Mesendoderm (in vitro differentiated cells): ENCODE measurements at regions not wholly inside any gene's neighbourhood (a gene's known extent, or its start where the extent isn't known, plus 50 kb on each side); places are given as distances from the start of the nearest gene placed in this dataset.

ENCODE experiments used
- DNase-seq: peaks from one replicate; pipeline ENCODE4 v3.0.0; 2013
- H2AK5ac ChIP-seq: 2 replicates; pipeline ENCODE4 v1.6.1; 2013; ENCODE audit warnings: low read length, inconsistent platforms
- H2BK120ac ChIP-seq: 2 replicates; pipeline ENCODE4 v1.6.1; 2013; ENCODE audit warnings: low read depth, mild to moderate bottlenecking, low read length, moderate library complexity, mixed read lengths
- H2BK15ac ChIP-seq: replicated peaks from 2 replicates; pipeline ENCODE4 v1.6.1; 2013; ENCODE audit warnings: low read depth, mild to moderate bottlenecking, moderate library complexity
- H2BK5ac ChIP-seq: 2 replicates; pipeline ENCODE4 v1.6.1; 2013; ENCODE audit warnings: low read length, inconsistent platforms
- H3K18ac ChIP-seq: 2 replicates; pipeline ENCODE4 v1.6.1; 2013; ENCODE audit warnings: mild to moderate bottlenecking, low read length, mixed read lengths
- H3K23ac ChIP-seq: one replicate; pipeline ENCODE4 v1.6.1; 2013; ENCODE audit warnings: low read length
- H3K27ac ChIP-seq: 2 replicates; pipeline ENCODE4 v1.5.1; 2013; ENCODE audit warnings: low read depth, mild to moderate bottlenecking, inconsistent platforms, low read length, moderate library complexity
- H3K27me3 ChIP-seq: 2 replicates; pipeline ENCODE4 v1.6.1; 2013; ENCODE audit warnings: low read length, control low read depth, mild to moderate bottlenecking, inconsistent platforms; ENCODE audit not compliant: insufficient read depth, poor library complexity
- H3K36me3 ChIP-seq: 2 replicates; pipeline ENCODE4 v1.6.1; 2013; ENCODE audit warnings: low read length, inconsistent platforms; ENCODE audit not compliant: control insufficient read depth, insufficient read depth
- H3K4ac ChIP-seq: one replicate; pipeline ENCODE4 v1.6.1; 2013; ENCODE audit warnings: low read depth, mild to moderate bottlenecking, low read length, moderate library complexity
- H3K4me1 ChIP-seq: 2 replicates; pipeline ENCODE4 v1.6.1; 2013; ENCODE audit warnings: low read depth, low read length, inconsistent platforms; ENCODE audit not compliant: control insufficient read depth
- H3K4me2 ChIP-seq: 2 replicates; pipeline ENCODE4 v1.6.1; 2013; ENCODE audit warnings: low read length
- H3K4me3 ChIP-seq: 2 replicates; pipeline ENCODE4 v1.5.1; 2013; ENCODE audit warnings: mild to moderate bottlenecking, low read length
- H3K56ac ChIP-seq: one replicate; pipeline ENCODE4 v1.6.1; 2013; ENCODE audit warnings: low read length
- H3K79me1 ChIP-seq: 2 replicates; pipeline ENCODE4 v1.6.1; 2013; ENCODE audit warnings: low read length, inconsistent platforms
- H3K79me2 ChIP-seq: 2 replicates; pipeline ENCODE4 v1.6.1; 2013; ENCODE audit warnings: mild to moderate bottlenecking, low read length; ENCODE audit not compliant: control insufficient read depth, insufficient read depth
- H3K9ac ChIP-seq: 2 replicates; pipeline ENCODE4 v1.6.1; 2013; ENCODE audit warnings: low read length, inconsistent platforms
- H4K5ac ChIP-seq: one replicate; pipeline ENCODE4 v1.6.1; 2013; ENCODE audit warnings: low read length
- H4K8ac ChIP-seq: one replicate; pipeline ENCODE4 v1.6.1; 2013; ENCODE audit warnings: low read depth, mild to moderate bottlenecking, control low read depth, low read length, moderate library complexity
- WGBS: extraction: QIAGEN DNeasy Blood & Tissue Kit; methylation state at CpG from one replicate; pipeline ENCODE4 v1.1.7; 2013; ENCODE audit warnings: low lambda C conversion rate, missing lambda C conversion rate; ENCODE audit not compliant: insufficient coverage; ENCODE audit errors: extremely low coverage; 5-methylcytosine and 5-hydroxymethylcytosine counted together

- DNase-seq, result no peak
- Histone ChIP-seq H4K5ac (no peak overlapping the region), H3K27me3 (no peaks in the 10 kb centered on the region)
Measured at GRCh38 chr13:72539925-72540324, 187.5 kb downstream of the MZT1 start.

DNA sequence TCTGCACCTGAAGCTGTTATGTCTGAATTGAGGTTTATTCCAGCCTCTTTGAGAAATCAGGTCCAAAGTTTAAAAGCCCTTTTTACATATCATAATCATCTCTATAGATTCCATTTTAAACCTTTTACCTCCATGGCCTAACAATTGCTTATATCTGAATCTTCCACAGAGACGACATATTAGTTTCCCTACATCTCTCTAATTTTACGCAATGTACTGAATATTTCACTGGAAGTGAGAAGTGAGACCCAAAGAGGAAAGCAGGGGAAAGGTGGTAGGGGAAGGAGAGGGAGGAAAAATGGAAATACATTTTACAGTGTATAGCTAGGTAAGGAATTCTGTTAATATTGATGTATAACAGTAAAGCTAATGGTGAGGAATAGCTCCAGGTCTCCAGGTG, 189.6 kb downstream of the MZT1 start:
- Histone ChIP-seq H3K27me3 (no peaks in the 10 kb centered on the region), H3K27ac (no peak overlapping the region), H3K79me2 (no peaks in the 10 kb centered on the region)

More at GRCh38 chr13:72539925-72540324, 187.5 kb downstream of the MZT1 start:
- H3K27ac ChIP-seq, result no peak overlapping the region
- H2AK5ac ChIP-seq, result no peak overlapping the region
- H2BK5ac ChIP-seq, result no peak overlapping the region
- no peak overlapping the region for H3K18ac ChIP-seq
- no peak overlapping the region for H3K56ac ChIP-seq
- H3K4me2 ChIP-seq, result no peak overlapping the region
- WGBS, result no CpG with 5 or more reads among the region's 1 CpG
- peaks cover 4% of the 10 kb centered on the region for H3K4me1 ChIP-seq
- no peak overlapping the region for H3K9ac ChIP-seq
- no peak overlapping the region for H2BK120ac ChIP-seq
- no peaks in the 10 kb centered on the region for H3K36me3 ChIP-seq
- H4K8ac ChIP-seq, result no peak overlapping the region
- H3K79me2 ChIP-seq, result no peaks in the 10 kb centered on the region
- no peak overlapping the region for H3K4ac ChIP-seq
- H3K79me1 ChIP-seq, result no peaks in the 10 kb centered on the region
- no peak overlapping the region for H3K4me3 ChIP-seq
- no peak overlapping the region for H3K23ac ChIP-seq
- H2BK15ac ChIP-seq, result no peak overlapping the region

DNA sequence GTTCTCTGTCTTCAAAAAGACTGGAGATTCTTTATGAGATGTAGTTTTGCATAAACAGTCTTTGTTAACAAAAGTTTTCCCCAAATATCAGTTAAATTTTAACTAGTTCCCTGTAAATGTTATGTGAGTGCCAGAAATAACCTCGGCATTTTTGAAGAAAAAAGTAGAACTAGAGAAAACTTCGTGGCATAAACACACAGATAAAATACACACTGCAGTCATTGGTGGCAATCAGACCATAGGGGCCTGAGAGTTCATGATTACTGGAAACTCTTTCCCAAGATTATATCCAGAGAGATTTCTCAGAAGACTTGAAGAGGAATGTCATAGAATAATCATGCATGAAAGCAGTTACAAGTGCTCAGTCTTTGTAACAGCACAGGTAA, 190.0 kb downstream of the MZT1 start:
- no CpG with 5 or more reads among the region's 2 CpGs for WGBS
- Histone ChIP-seq H3K23ac (no peak overlapping the region), H4K8ac (no peak overlapping the region), H3K4ac (no peak overlapping the region), H2BK15ac (no peak overlapping the region), H3K79me1 (no peaks in the 10 kb centered on the region), H2BK120ac (no peak overlapping the region), H3K4me3 (no peak overlapping the region), H3K36me3 (no peaks in the 10 kb centered on the region), H4K5ac (no peak overlapping the region), H3K4me1 (peaks cover 2% of the 10 kb centered on the region), H3K9ac (no peak overlapping the region), H3K56ac (no peak overlapping the region), H2AK5ac (no peak overlapping the region), H2BK5ac (no peak overlapping the region), H3K27ac (no peak overlapping the region), H3K79me2 (no peaks in the 10 kb centered on the region), H3K18ac (no peak overlapping the region), H3K4me2 (no peak overlapping the region), H3K27me3 (no peaks in the 10 kb centered on the region)
- DNase-seq, result no peak

More for the DNA sequence above, 189.6 kb downstream of the MZT1 start:
- Histone ChIP-seq H3K79me1 (no peaks in the 10 kb centered on the region), H2BK120ac (no peak overlapping the region), H3K56ac (no peak overlapping the region), H3K4me3 (no peak overlapping the region), H3K4me2 (no peak overlapping the region), H2AK5ac (no peak overlapping the region), H2BK5ac (no peak overlapping the region), H3K23ac (no peak overlapping the region), H3K4me1 (peaks cover 4% of the 10 kb centered on the region), H4K5ac (no peak overlapping the region), H3K18ac (no peak overlapping the region), H4K8ac (no peak overlapping the region), H3K9ac (no peak overlapping the region), H2BK15ac (no peak overlapping the region), H3K36me3 (no peaks in the 10 kb centered on the region), H3K4ac (no peak overlapping the region)
- WGBS, result no CpG with 5 or more reads among the region's 2 CpGs
- DNase-seq, result no peak

DNA sequence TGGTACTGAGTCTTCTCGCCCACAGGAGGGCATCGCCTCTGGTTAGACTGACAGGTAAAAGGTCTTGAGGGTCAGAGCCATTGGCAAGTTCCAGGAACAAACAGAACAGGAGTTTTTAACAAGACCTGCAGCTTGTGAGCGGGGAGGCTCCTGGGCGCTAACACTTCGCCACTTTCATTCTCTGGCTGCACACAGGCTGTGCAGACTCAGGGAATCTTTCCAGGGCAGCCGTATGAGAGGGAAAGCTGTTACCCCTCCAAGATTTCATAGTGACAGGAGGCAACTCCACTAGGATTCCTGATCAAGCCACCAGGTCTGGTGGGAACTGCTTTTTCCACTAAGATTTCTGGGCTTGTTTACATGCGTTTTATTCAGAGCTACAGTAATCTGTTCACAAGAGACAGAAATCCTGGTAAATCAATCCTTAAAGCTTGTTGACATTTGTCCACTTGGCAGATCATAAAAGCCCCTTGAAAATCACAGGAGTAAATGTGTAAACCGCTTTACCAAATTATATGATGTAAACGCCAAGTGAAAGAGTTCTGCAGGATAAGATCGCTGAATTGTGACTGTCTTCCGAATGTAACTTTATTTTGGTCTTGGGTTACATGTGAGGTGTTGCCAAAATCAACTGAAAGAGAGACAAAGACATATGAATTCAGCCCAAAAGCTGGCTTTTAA, 190.6 kb downstream of the MZT1 start:
- Histone ChIP-seq H3K4me3 (no peak overlapping the region), H2BK15ac (no peak overlapping the region), H3K27ac (no peak overlapping the region), H3K18ac (no peak overlapping the region), H2AK5ac (no peak overlapping the region), H4K8ac (no peak overlapping the region), H4K5ac (no peak overlapping the region), H3K79me1 (no peaks in the 10 kb centered on the region), H2BK120ac (no peak overlapping the region), H3K9ac (no peak overlapping the region), H3K4me1 (no peaks in the 10 kb centered on the region), H3K56ac (no peak overlapping the region), H3K4me2 (no peak overlapping the region), H2BK5ac (no peak overlapping the region), H3K36me3 (no peaks in the 10 kb centered on the region), H3K27me3 (no peaks in the 10 kb centered on the region), H3K79me2 (no peaks in the 10 kb centered on the region), H3K4ac (no peak overlapping the region), H3K23ac (no peak overlapping the region)
- DNase-seq, result no peak
- no CpG with 5 or more reads among the region's 11 CpGs for WGBS

DNA sequence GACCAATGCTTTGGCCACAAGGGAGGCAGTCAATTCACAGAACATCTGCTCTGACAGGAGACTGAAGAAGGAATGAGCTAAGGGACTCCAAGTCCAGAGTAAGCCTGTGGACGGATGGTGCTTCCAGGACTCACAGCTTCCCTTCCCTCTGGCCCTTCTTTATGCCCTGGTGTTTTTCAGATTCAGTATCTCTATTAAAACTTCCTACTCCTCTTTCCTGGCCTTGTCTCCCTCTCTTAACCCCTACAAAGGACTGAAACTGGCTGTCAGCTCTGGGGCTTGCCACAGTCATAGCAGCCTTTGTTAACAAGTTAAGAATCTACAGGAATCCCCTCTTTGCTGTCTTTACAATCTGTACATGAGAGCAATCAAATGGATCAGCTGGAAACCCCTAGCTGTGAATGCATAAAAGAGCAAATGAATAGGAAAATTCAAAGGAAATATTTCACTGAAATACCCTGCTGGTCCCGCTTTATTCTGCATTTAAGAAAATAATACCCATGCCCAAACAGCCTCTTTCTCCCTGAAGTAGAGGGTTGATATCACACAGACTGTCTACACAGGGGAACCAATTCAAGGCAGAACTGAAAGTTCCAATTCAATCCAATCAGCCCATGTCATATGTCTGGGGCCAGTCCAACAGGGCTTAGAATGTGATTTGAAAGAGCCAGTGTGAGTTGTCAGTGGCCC, 192.3 kb downstream of the MZT1 start:
- Histone ChIP-seq H3K27me3 (no peaks in the 10 kb centered on the region), H2BK5ac (no peak overlapping the region), H4K8ac (no peak overlapping the region), H3K79me2 (no peaks in the 10 kb centered on the region), H3K56ac (no peak overlapping the region), H3K4me1 (no peaks in the 10 kb centered on the region), H2AK5ac (no peak overlapping the region), H3K4ac (no peak overlapping the region), H3K9ac (no peak overlapping the region), H2BK15ac (no peak overlapping the region), H3K36me3 (no peaks in the 10 kb centered on the region), H3K79me1 (no peaks in the 10 kb centered on the region), H3K18ac (no peak overlapping the region), H3K27ac (no peak overlapping the region), H3K23ac (no peak overlapping the region), H3K4me3 (no peak overlapping the region), H2BK120ac (no peak overlapping the region), H4K5ac (no peak overlapping the region), H3K4me2 (no peak overlapping the region)
- no peak for DNase-seq
- WGBS, result no CpG with 5 or more reads among the region's 2 CpGs
